Breast epithelium (tissue), 4 donors: ENCODE measurements at regions not wholly inside any gene's neighbourhood (a gene's known extent, or its start where the extent isn't known, plus 50 kb on each side); places are given as distances from the start of the nearest gene placed in this dataset.

Experiments used
- DNase-seq, 2 donors: peaks; one replicate each; pipeline ENCODE4 v3.0.0-alpha.2; 2019; ENCODE audit warnings: low spot score in 2 of 2
- H3K27ac ChIP-seq, 2 donors: fragments of 200-600 bp; sonication (generic) in 1 of 2; one replicate each; pipeline ENCODE4 v1.5.1; 2016 to 2019; ENCODE audit warnings: mild to moderate bottlenecking in 1 of 2
- H3K27me3 ChIP-seq, 2 donors: fragments of 200-600 bp; sonication (generic) in 1 of 2; one replicate each; pipeline versions ENCODE4 v1.5.1 to v1.6.0; 2017 to 2019; ENCODE audit warnings: control low read depth in 1 of 2, mild to moderate bottlenecking in 1 of 2
- H3K36me3 ChIP-seq: fragments of 200-600 bp; one replicate; pipeline ENCODE4 v1.5.1; 2019
- H3K4me1 ChIP-seq, 2 donors: fragments of 200-600 bp; sonication (generic); one replicate each; pipeline ENCODE4 v1.5.1; 2016 to 2019; ENCODE audit warnings: control low read depth in 1 of 2
- H3K4me3 ChIP-seq, 3 donors: fragments of 200-600 bp; sonication (generic); 1 replicate in 2 of 3; 2 replicates in 1 of 3; pipeline ENCODE4 v1.5.1; 2016 to 2019; ENCODE audit warnings: mild to moderate bottlenecking in 3 of 3, moderate library complexity in 2 of 3
- H3K9me3 ChIP-seq, 2 donors: fragments of 200-600 bp; sonication (generic) in 1 of 2; one replicate each; pipeline ENCODE4 v1.5.1; 2016 to 2019; ENCODE audit warnings: control low read depth in 1 of 2
- POLR2A ChIP-seq: fragments of 450-650 bp; IDR thresholded peaks from one replicate; pipeline ENCODE4 v1.6.1; 2016; ENCODE audit warnings: antibody characterized with exemption, mild to moderate bottlenecking, moderate library complexity
- POLR2AphosphoS5 ChIP-seq, 3 donors: sonication (generic); formaldehyde crosslinking; IDR thresholded peaks; one replicate each; pipeline ENCODE4 v1.6.1; 2017; ENCODE audit warnings: antibody characterized with exemption in 3 of 3
- intact Hi-C: fragments of 100-400 bp; cut with DNase I; formaldehyde crosslinking; loops from one replicate; pipeline ENCODE4 v1.15.1; 2023; ENCODE audit warnings: low total_unique reads
- TF ChIP-seq, protein P1 (sequence below), 3 donors: fragments of 450-650 bp; IDR thresholded peaks; one replicate each; pipeline ENCODE4 v1.5.1; 2016 to 2017; ENCODE audit warnings: antibody characterized with exemption in 3 of 3, mild to moderate bottlenecking in 3 of 3, moderate library complexity in 3 of 3

GRCh38 chr2:31729065-31729439 is 148.3 kb upstream of the SRD5A2 start:
- no peak overlapping the region for H3K27ac ChIP-seq
- TF ChIP-seq, protein P1, sequence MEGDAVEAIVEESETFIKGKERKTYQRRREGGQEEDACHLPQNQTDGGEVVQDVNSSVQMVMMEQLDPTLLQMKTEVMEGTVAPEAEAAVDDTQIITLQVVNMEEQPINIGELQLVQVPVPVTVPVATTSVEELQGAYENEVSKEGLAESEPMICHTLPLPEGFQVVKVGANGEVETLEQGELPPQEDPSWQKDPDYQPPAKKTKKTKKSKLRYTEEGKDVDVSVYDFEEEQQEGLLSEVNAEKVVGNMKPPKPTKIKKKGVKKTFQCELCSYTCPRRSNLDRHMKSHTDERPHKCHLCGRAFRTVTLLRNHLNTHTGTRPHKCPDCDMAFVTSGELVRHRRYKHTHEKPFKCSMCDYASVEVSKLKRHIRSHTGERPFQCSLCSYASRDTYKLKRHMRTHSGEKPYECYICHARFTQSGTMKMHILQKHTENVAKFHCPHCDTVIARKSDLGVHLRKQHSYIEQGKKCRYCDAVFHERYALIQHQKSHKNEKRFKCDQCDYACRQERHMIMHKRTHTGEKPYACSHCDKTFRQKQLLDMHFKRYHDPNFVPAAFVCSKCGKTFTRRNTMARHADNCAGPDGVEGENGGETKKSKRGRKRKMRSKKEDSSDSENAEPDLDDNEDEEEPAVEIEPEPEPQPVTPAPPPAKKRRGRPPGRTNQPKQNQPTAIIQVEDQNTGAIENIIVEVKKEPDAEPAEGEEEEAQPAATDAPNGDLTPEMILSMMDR (IDR thresholded peaks at IDR 0.05): no peak
- TF ChIP-seq POLR2A (no peak), POLR2AphosphoS5 (IDR thresholded peaks at IDR 0.05) (no peak)
- H3K27me3 ChIP-seq: no peaks in the 10 kb centered on the region
- H3K9me3 ChIP-seq: no peaks in the 10 kb centered on the region
- H3K4me1 ChIP-seq: no peaks in the 10 kb centered on the region
- no peaks in the 10 kb centered on the region for H3K36me3 ChIP-seq
- intact Hi-C loops: no loop called here
- no peak overlapping the region for H3K4me3 ChIP-seq
- no peak for DNase-seq

GRCh38 chr2:31728406-31729064 is 147.8 kb upstream of the SRD5A2 start:
- DNase-seq: no peak
- Histone ChIP-seq H3K4me3 (no peak overlapping the region), H3K9me3 (no peaks in the 10 kb centered on the region), H3K4me1 (no peaks in the 10 kb centered on the region), H3K27me3 (no peaks in the 10 kb centered on the region), H3K27ac (no peak overlapping the region), H3K36me3 (no peaks in the 10 kb centered on the region)
- intact Hi-C loops: no loop called here
- TF ChIP-seq POLR2A: no peak
- TF ChIP-seq POLR2AphosphoS5 (IDR thresholded peaks at IDR 0.05): no peak

GRCh38 chr2:31726457-31726856 is 145.7 kb upstream of the SRD5A2 start:
- no peak for DNase-seq
- H3K4me3 ChIP-seq: no peak overlapping the region
- no peak overlapping the region for H3K27ac ChIP-seq
- intact Hi-C loops: no loop called here
- TF ChIP-seq POLR2A (no peak), POLR2AphosphoS5 (IDR thresholded peaks at IDR 0.05) (no peak)
- TF ChIP-seq, protein P1 (IDR thresholded peaks at IDR 0.05): no peak
- no peaks in the 10 kb centered on the region for H3K4me1 ChIP-seq
- no peaks in the 10 kb centered on the region for H3K36me3 ChIP-seq
- H3K9me3 ChIP-seq: peaks cover 0 to 3% of the 10 kb centered on the region in 2 donors
- H3K27me3 ChIP-seq: no peaks in the 10 kb centered on the region

DNA sequence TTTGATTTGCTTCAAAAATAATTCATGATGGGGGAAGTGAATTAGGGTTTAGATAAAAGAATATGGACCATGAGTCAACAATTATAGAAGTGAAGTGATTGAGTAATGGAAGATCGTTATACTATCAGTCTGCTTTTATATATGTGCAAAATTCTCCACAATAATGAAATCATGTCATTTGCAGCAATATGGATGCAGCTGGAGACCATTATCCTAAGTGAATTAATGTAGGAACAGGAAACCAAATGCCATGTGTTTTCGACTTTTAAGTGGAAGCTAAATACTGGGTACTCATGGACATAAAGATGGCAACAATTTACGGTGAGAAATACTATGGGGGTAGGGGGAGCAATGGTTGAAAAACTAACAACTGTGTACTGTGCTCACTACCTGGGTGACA is 144.7 kb upstream of the SRD5A2 start:
- TF ChIP-seq, protein P1 (IDR thresholded peaks at IDR 0.05): no peak
- TF ChIP-seq POLR2AphosphoS5 (IDR thresholded peaks at IDR 0.05): no peak
- TF ChIP-seq POLR2A: no peak
- H3K4me3 ChIP-seq: no peak overlapping the region
- intact Hi-C loops: no loop called here
- no peaks in the 10 kb centered on the region for H3K27me3 ChIP-seq
- no peaks in the 10 kb centered on the region for H3K4me1 ChIP-seq
- DNase-seq: no peak
- H3K36me3 ChIP-seq: no peaks in the 10 kb centered on the region
- H3K9me3 ChIP-seq: peaks cover 0 to 7% of the 10 kb centered on the region in 2 donors
- H3K27ac ChIP-seq: no peak overlapping the region

DNA sequence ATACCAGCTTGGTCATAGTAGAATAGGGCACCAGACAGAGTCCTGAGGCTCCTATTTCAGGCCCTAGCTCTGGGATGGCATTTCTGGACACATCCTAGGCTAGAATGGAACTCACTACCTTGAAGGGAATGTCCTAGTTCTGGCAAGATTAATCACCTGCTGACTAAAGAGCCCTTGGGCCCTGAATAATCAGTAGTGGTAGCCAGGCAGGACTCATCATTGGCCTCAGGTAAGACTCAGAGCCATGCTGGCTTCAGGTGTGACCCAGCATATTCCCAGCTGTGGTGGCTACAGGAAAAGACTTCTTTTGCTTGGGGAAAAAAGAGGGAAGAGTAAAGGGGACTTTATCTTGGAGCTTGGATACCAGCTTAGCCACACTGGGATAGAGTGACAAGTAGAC is 131.0 kb upstream of the SRD5A2 start:
- H3K36me3 ChIP-seq: no peaks in the 10 kb centered on the region
- H3K9me3 ChIP-seq: peaks cover 0 to 5% of the 10 kb centered on the region in 2 donors
- no peaks in the 10 kb centered on the region for H3K27me3 ChIP-seq
- no peak for DNase-seq
- H3K4me1 ChIP-seq: no peaks in the 10 kb centered on the region
- H3K27ac ChIP-seq: no peak overlapping the region
- TF ChIP-seq POLR2A: no peak
- TF ChIP-seq, protein P1 (IDR thresholded peaks at IDR 0.05): no peak
- no peak for TF ChIP-seq POLR2AphosphoS5 (IDR thresholded peaks at IDR 0.05)
- H3K4me3 ChIP-seq: no peak overlapping the region
- intact Hi-C loops: no loop called here
